Right hindlimb (tissue), 1 donor: ENCODE measurements at regions not wholly inside any gene's neighbourhood (a gene's known extent, or its start where the extent isn't known, plus 50 kb on each side); places are given as distances from the start of the nearest gene placed in this dataset.
"Not testable (repeated sequence)": the region's sequence is repeated elsewhere in the genome, so short reads cannot be mapped to it uniquely, and the experiment has no call there.

Experiments used
- DNase-seq: peaks from one replicate; pipeline ENCODE4 v3.0.0-alpha.2; 2018

DNA sequence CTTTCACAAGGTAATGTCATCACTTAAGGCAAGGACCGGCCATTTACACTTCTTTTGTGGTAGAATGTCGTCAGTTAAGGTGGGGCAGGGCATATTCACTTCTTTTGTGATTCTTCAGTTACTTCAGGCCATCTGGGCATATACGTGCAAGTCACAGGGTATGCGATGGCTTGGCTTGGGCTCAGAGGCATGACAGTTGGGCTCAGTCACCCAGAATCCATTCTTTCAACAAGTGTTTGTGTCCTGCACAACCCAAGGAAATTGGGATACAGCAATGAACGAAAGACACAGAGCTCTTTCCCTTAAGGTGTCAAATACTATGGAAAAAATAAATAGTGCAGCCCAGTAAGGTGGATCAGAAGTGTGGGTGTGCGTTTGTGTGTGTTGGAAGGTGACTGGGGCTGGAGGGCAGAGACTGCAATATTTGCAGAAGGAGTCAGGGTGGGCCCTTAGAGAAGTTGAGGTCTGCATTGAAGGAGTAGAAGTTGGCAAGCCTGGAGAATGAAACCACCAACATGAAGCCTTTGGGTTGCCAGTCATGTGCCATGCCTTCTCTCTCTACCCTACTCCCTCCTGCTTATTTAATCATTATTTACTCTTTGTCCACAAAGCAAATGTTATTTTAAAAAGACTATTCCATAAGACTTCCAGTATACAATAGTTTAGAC, 222.8 kb upstream of the PRKCQ start:
- DNase-seq, result no peak

DNA sequence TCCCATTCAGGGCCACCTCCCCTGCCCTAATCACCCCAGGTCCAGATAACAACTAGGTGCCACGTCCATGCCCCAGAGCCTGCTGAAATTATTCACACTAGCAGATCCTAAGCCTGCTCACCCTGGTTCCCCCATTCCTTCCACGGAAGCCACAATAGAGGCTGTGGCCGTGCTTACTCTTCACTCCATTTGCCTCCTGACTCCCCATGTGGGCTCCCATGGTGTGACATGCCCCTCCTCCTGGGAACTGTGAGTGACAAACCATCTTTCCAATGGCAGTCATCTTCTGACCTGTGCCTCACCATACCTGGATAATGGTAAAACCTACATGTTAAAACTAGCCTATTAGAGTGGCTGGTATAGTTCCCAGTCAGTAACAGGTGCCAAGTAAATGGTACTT, 216.2 kb upstream of the PRKCQ start:
- no peak for DNase-seq

DNA sequence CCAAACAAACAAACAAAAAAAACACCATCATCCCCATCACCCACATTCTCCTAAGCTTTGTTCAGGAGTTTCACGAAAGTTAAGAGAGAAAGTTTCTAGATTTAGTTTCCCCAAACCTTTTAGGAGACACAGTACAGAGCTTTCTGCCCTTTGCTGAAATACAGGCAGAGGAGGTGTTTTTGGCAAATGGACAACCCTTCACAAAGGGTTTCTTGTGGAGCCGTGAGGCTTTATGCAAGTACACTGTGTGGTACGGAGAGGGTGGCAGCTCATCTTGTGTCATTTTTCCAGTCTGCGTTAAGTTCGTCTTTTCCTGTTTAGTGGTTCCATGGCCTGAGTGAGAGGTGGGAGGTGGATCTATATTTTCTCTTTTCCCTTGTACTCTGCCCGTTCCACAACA, 215.5 kb upstream of the PRKCQ start:
- no peak for DNase-seq

DNA sequence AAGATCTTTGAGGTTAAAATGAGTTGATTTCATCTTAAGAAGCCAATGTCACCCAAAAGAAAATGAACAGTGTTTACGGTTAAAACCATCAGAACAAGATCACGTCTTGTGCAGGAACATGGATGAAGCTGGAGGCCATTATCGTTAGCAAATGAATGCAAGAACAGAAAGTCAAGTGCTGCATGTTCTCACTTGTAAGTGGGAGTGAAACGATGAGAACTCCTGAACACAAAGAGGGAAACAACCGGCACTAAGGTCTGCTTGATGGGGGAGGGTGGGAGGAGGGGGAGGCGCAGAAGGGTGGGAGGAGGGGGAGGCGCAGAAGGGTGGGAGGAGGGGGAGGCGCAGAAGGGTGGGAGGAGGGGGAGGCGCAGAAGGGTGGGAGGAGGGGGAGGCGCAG, 214.8 kb upstream of the PRKCQ start:
- not testable (repeated sequence) for DNase-seq

DNA sequence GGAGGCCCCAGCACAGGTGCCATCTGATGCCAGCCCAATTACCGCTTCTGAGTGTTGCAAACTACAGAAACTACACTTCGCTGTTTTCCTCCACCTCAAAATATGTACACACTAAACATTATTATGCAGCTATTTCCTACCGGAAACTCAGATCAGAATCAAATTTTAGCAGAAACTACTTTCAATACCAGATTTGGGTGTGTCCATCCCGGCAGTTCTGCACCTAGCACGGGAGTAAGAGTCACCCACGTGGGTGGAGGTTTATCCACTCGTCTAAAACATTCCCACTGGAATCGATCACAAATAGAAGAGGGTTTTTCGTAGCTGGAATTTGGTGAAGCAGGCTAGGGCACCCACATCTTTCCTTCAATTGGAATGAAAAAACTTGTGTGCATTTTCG, 214.4 kb upstream of the PRKCQ start:
- no peak for DNase-seq

DNA sequence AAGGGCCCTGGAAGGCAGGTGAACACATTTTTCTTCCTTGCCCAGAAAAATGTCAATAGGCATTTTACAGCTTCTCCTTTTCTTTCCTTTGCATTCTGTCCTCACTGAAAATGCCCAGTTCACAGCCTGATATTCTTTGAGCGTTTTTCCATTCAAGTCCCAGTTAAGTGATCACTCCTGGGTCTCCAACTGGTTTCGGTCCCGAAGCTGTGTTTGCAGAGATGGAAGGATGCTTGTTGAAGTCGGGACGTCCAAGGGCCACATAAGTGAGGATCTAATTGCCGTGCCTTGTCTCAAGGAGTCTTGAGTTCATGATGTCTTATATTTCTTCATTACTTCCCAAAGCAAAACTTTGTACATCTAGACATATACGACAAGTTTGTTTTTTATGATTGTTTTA, 208.7 kb upstream of the PRKCQ start:
- DNase-seq, result no peak

DNA sequence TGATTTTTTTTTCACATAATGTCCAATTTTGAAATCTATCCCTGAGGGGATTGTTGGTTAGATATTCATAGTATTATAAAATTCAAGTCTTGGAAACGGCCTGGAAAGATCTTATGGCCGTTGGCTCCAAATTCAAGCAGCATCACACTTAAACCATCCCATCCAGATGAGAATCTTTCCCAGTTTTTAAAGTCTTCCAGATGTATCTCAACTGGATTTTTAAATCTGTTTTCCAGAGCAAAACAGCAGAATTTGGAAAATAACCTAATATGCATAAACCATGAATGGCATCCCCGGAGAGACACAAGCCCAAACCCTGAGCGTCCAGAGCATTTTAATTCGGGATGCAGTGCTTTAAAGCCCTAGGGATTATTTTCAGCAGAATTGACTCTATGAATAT, 208.2 kb upstream of the PRKCQ start:
- peak; percentile 71 for DNase-seq

DNA sequence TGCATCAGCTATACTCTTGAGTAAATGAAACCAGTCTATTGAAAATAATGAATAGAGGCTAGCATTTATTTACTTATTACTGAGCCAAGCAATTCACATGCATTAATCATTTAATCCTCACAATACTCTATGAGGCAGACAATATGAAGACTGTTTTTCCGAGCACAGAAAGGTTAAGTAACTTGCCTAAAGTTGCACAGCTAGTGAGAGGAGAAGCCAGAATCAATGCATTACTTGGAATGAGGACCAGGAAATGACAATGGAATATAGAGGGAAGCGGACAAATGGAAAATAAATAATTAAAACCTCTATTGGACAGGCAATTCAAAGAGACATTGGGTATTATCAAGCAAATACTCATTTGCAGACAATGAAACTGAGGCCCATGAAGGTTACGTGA, 207.6 kb upstream of the PRKCQ start:
- no peak for DNase-seq

DNA sequence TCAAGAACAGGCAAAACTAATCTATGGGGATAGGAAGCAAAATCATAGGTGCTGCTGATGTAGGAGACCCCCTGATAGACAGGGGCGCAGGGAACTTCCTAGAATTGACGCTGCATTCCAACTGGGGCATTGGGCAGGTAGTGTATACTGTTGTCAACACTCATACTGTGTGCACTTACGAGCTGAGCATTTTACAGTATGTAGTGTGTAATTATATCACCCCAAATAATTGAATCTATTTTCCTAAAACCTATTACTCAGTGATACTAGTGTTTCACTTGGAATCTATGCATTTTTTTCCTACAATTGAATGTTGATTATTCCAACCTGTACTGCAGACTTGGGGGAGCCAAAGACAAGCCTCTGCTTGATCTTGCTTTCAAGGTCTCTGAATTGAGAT, 207.0 kb upstream of the PRKCQ start:
- no peak for DNase-seq

DNA sequence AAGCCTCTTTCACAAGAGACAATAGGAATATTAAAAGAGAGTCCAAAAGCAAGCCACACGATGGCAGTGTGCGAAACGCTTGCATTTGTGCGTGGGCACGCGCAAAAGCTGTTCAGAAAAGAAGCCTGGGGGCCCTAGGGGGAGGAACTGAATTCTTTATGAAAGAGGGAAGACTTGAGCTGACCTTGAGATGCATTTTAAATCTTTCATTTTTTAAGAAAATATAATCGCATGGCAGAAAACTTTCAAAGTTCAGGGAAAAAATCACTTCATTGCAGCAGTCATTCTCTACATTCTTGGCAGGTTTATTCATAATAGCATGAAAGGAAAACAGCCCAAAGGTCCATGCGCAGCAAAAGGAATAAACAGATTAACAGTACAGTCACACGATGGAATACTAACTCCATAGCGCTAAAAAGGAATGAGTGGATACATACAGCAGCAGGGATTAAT, 206.5 kb upstream of the PRKCQ start:
- peak; percentile 80 for DNase-seq

DNA sequence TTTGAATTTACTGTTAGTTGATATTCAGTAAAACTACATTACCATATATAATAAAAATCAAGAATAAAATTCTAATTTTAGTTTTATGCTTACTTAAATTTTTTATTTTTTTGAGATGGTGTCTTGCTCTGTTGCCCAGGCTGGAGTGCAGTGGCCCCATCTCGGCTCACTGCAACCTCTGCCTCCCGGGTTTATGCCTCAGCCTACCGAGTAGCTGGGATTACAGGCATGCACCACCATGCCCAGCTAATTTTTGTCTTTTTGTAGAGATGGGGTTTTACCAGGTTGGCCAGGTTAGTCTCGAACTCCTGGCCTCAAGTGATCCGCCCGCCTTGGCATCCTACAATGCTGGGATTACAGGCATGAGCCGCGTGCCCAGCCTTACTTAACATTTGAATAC, 204.4 kb upstream of the PRKCQ start:
- DNase-seq, result not testable (repeated sequence)

DNA sequence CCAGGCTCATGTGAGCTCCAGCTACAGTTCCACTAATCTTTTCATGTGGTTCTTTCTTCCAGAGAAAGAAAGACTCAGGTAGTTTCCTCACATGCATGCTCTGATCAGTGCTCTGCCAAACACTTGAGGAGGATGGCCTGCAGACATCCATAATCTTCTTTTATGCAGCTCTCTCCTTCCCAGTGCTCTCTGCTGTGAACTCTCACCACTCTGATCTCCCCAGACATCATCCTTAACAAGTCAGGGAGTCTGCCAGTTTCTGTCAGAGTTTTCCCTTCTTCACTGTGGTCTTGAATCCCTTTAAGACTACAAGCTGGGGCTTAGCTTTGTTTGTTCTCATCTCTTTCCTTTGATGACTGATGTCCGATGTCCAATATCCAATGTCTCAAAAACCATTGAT, 203.4 kb upstream of the PRKCQ start:
- no peak for DNase-seq

DNA sequence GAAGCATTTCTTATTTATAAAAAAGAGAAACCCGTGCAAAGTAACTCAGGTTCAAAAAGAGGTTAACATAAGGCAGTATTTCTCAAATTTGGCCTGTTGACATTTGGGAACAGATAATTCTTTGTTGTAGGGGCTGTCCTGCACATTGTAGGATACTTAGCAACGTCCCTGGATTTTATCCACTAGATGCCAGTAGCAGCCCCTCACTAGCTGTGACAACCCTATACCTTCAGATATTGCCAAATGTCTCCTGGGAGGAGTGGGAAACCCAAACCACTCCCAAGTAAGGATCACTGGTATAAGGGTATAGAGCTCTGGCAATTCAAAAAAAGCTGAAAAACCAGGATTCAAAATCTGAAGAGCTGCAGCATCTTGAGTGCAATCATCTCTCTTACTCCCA, 202.3 kb upstream of the PRKCQ start:
- no peak for DNase-seq

DNA sequence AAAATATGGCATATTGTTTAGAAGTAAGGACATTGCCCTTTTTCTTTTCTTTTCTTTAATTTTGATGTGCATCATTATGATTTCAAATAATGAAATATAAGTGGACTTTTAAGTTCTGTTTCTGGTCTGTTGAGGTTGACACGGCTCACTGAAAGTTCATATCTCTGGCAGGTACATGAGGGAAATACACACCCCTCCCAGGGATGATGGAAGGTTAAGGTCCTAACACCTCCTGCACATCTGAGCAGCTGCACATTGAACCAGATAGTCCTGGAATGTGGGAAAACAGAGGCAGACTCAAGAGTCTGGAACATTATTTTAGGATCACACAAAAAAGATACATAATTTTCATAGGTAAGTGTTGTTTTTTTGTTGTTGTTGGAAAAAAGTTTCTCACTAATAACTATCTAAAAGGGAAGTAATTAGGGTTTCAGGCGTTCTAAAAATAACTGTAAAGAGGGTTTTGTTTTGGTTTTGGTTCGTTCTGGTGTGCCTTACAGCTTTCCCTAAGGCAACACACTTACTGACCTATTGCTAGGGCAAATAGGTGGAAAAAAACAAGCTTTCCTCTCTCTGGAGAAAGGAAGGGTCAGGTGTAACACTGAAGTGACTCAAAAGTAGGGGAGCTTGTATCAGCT, 201.2 kb upstream of the PRKCQ start:
- no peak for DNase-seq

DNA sequence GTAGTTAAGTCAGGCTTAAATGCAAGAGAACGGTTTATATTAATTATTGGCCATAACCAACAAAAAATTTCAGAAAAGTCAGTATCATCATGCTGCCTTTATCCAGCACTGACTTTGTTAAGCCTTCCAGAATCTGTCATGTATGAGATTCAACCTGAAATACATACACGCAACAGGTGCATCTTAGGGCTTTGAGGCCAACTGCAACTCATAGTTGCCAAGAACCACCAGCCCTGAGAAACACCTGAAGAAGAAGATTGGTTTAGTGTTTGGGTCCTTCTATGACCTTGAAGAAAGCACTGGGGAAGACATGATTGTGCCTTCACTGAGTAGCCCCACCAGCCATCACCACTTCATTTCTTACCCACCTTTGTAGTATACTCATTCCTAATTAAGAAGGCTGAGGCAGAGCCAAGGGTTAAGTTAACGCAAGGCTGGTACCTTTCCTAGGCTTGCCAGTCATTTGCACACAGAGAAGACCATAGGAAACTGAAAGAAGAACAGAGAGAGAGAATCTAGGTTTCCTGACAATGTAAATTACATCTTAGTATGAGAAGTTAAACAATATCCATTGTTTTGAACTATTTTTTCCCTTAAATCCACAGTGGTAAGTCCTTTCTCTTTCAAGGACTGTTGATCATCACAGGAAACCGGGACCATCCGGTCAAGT, 200.1 kb upstream of the PRKCQ start:
- DNase-seq, result no peak

DNA sequence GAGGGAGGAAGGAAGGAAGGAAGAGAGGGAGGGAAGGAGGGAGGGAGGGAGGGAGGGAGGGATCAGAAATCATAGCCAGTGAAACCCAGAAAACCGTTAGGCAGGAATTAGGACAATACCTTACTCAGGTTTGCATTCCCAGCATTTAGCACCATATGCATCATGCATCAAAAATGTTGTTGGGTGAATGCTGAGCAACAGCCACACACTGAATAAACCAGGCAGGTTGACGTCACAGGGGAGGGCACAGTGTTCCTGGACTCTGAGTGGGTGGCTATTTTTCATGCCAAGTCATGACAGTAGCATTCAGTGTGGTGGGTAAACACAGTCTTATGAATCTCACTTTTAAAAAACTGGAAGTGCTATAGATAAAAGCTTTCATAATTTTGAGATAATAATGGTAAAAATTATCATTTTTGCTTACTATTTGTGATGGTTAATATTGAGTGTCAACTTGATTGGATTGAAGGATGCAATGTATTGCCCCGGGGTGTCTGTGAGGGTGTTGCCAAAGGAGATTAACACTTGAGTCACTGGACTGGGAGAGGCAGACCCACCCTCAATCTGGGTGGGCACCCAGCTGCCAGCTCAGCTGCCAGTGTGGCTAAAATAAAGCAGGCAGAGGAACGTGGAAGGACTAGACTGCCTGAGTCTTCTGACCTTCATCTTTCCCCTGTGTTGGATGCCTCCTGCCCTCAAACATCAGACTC, 199.1 kb upstream of the PRKCQ start:
- no peak for DNase-seq

DNA sequence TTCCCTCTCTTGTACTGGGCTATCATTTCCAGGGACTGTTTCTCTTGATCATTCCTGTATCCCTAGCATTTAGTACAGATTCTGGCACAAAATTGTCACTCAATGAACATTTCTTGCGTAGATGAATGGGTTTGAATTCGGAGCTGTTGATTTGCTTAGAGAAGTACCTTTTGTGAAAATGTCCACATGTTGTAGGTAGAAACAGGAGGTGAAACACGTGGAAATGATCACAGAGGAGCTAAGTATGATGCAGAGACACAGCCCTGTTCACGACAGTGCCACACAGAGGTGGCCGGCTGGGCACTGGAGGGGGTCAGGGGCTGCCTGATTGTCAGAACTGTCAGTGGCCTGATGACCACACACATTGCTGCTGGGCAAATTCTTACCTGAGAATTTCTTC, 196.1 kb upstream of the PRKCQ start:
- no peak for DNase-seq

DNA sequence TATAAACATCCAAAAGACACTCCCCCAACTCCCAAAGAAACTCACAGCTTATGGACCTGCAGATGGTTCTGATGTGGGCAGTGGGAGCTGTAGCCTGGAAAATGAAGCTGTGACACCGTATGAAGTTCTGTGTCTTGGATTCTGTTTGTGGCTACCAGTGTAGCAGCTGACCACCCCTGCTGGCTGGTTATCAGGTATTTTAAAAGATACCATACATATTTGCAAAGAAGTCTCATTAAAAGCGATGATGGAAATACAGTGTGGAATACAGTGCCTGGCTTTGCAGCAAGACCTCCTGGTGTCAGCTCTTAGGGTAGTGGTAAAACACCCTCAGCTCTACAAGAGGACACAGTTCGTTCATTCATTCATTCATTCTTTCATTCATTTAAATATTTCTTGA, 194.3 kb upstream of the PRKCQ start:
- DNase-seq, result no peak

DNA sequence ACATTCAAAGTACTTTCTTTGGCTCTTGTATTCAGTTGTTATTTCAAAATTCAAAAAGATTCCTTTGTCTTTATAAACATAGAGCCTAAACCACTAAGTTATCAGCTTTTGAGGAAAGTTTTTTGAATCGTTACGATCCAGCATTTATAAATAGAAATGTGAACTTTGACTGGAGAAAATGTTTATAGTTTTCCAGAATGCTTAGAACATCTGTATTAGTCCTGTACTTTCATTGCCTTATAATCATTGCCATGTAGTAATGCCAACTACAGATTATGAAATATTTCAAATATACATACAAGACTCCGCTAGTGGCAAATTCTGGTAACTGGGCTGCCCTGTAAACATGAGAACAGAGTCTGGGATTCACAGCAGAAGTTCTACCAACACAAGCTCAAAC, 191.3 kb upstream of the PRKCQ start:
- DNase-seq, result no peak

DNA sequence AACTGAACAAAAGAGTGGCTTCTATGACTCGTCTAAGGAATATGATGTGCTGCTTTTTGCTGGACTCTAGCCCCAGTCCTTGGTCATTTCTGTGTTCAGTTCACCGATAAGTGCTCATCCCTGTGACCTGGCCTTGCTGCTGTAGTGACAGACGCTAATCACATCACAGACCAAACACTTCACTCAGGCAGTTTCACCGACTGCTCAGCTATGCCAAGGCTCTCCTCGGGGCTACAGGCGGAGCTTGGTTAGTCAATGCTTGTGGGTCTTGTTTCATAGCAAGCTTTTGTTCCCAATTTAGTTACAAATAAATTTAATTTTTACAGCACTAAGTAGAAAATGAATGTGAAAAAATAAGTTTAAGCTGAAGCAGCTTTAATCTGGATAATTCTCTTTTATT, 190.8 kb upstream of the PRKCQ start:
- DNase-seq, result no peak

DNA sequence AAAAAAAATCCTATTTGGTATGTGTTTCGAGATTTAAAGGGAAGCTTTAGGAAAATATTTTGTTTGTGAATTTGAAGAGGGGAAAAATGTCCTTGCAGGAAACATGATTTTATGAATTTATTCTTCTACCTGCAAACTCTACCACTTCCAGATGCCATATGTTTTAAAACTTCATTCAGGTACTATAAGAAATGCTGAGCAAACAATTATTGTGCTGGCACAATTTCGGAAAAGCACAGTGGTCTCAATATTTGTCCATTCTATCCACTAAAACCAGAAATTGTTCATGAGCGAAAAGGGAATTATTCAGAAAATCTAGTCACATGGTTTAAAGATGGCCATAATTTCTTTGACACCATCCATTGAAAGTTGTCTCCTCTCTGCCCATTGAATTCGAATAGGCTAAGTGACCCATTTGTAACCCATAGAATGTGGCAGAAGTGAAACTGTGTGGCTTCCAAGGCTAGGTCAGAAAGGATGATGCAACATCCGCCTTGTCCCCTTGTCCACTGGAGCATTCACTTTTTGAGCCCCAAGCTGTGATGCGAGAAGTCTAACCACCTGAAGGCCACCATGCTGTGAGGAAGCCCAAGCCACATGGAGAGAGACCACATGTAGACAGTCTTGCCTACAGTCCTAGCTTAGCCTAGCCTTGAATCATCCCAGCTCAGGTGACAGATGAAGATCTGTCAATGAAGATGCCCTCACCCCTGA, 189.8 kb upstream of the PRKCQ start:
- DNase-seq, result no peak

DNA sequence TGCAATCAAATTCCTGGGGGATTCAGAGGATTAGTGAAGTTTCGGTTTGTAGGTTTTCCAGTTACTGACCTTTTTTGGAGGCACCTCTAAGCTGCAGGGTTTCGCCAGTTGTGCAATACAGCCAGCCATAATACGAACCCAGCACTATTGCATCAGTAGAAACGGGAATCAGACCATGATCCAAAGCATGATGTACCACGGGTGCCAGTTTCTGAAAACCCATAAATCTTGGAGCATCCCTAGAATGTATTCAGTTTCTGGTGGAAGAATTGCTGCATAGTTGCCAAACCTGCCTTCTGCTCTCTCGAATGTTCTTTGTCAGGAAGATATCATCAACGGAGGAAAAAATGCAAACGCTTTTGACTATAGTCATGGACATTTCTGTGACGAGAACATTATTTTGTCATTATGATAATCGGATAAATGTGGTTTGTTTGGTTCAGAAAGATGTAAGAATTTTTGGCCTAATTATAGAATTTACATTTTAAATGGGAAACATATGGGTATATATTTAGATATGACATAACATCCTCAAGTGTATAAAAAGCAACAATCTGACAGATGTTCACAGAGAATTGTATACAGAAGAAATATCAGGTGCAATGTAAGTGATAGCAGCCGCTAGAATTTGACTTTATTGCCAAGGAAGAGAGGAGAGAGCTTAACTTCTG, 186.2 kb upstream of the PRKCQ start:
- DNase-seq, result no peak

DNA sequence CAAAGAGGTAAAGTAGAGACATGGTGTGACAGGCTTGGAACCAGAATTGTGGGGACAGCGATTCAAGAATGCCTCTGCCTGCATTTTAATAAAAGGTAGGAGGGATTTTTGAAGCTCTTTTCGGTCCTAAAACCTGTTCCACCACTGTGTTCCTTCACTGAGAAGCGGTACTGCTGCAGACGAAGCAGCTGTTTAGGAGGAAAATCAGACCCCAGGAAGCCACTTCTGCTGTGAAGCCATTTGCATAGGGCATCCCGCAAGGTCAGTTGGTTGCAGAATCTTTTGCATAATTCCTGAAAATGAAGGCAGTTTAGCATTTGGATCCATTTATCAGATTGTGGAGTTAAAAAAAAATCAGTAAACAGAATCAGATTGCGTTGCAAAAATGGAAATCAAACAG, 183.3 kb upstream of the PRKCQ start:
- DNase-seq, result no peak
